ENCODE measurements at regions not wholly inside any gene's neighbourhood (a gene's known extent, or its start where the extent isn't known, plus 50 kb on each side); places are given as distances from the start of the nearest gene placed in this dataset.

GRCh38 chr3:22129101-22129500 is 378.1 kb upstream of the ZNF385D start:
- no peaks in the 10 kb centered on the region for H3K4me1 Mint-ChIP-seq (ENCODE audit: unreplicated experiment)
- no peaks in the 10 kb centered on the region for H3K36me3 Mint-ChIP-seq (ENCODE audit: unreplicated experiment)
- no peak overlapping the region for H3K4me3 Mint-ChIP-seq (ENCODE audit: unreplicated experiment)
- peaks cover 35% of the 10 kb centered on the region for H3K27me3 Mint-ChIP-seq (ENCODE audit: unreplicated experiment)
- no peak overlapping the region for H3K27ac Mint-ChIP-seq (ENCODE audit: unreplicated experiment)
- no peak for TF ChIP-seq CTCF (IDR thresholded peaks at IDR 0.05)
- DNase-seq (ENCODE audit: extremely low spot score, unreplicated experiment) = no peak
- H3K9me3 Mint-ChIP-seq (ENCODE audit: unreplicated experiment) = no peaks in the 10 kb centered on the region

GRCh38 chr3:22141769-22142168 is 390.8 kb upstream of the ZNF385D start:
- no peak for TF ChIP-seq CTCF (IDR thresholded peaks at IDR 0.05)
- Mint-ChIP-seq H3K36me3 (ENCODE audit: unreplicated experiment) (no peaks in the 10 kb centered on the region), H3K27me3 (ENCODE audit: unreplicated experiment) (no peaks in the 10 kb centered on the region), H3K9me3 (ENCODE audit: unreplicated experiment) (no peaks in the 10 kb centered on the region), H3K27ac (ENCODE audit: unreplicated experiment) (no peak overlapping the region), H3K4me3 (ENCODE audit: unreplicated experiment) (no peak overlapping the region), H3K4me1 (ENCODE audit: unreplicated experiment) (no peaks in the 10 kb centered on the region)
- no peak for DNase-seq (ENCODE audit: extremely low spot score, unreplicated experiment)

- no peaks in the 10 kb centered on the region for H3K36me3 Mint-ChIP-seq (ENCODE audit: unreplicated experiment)
- H3K27me3 Mint-ChIP-seq (ENCODE audit: unreplicated experiment) = peaks cover 2% of the 10 kb centered on the region
- no peak for TF ChIP-seq CTCF (IDR thresholded peaks at IDR 0.05)
- DNase-seq (ENCODE audit: extremely low spot score, unreplicated experiment) = no peak
- no peak overlapping the region for H3K27ac Mint-ChIP-seq (ENCODE audit: unreplicated experiment)
- H3K9me3 Mint-ChIP-seq (ENCODE audit: unreplicated experiment) = no peaks in the 10 kb centered on the region
- H3K4me3 Mint-ChIP-seq (ENCODE audit: unreplicated experiment) = no peak overlapping the region
- H3K4me1 Mint-ChIP-seq (ENCODE audit: unreplicated experiment) = no peaks in the 10 kb centered on the region
These were observed 396.2 kb upstream of the ZNF385D start for GRCh38 chr3:22147161-22147560.

- no peak for DNase-seq (ENCODE audit: extremely low spot score, unreplicated experiment)
- Mint-ChIP-seq H3K4me1 (ENCODE audit: unreplicated experiment) (no peaks in the 10 kb centered on the region), H3K27me3 (ENCODE audit: unreplicated experiment) (peaks cover 7% of the 10 kb centered on the region), H3K4me3 (ENCODE audit: unreplicated experiment) (no peak overlapping the region), H3K36me3 (ENCODE audit: unreplicated experiment) (no peaks in the 10 kb centered on the region), H3K27ac (ENCODE audit: unreplicated experiment) (no peak overlapping the region), H3K9me3 (ENCODE audit: unreplicated experiment) (no peaks in the 10 kb centered on the region)
- no peak for TF ChIP-seq CTCF (IDR thresholded peaks at IDR 0.05)
These were observed 405.9 kb upstream of the ZNF385D start for GRCh38 chr3:22156868-22157267.

GRCh38 chr3:22157848-22158247 is 406.8 kb upstream of the ZNF385D start:
- H3K36me3 Mint-ChIP-seq (ENCODE audit: unreplicated experiment) = no peaks in the 10 kb centered on the region
- no peak overlapping the region for H3K4me3 Mint-ChIP-seq (ENCODE audit: unreplicated experiment)
- H3K9me3 Mint-ChIP-seq (ENCODE audit: unreplicated experiment) = no peaks in the 10 kb centered on the region
- no peak for DNase-seq (ENCODE audit: extremely low spot score, unreplicated experiment)
- no peak for TF ChIP-seq CTCF (IDR thresholded peaks at IDR 0.05)
- peaks cover 7% of the 10 kb centered on the region for H3K27me3 Mint-ChIP-seq (ENCODE audit: unreplicated experiment)
- H3K4me1 Mint-ChIP-seq (ENCODE audit: unreplicated experiment) = no peaks in the 10 kb centered on the region
- H3K27ac Mint-ChIP-seq (ENCODE audit: unreplicated experiment) = no peak overlapping the region
